22Rv1 (cell line): ENCODE measurements at regions not wholly inside any gene's neighbourhood (a gene's known extent, or its start where the extent isn't known, plus 50 kb on each side); places are given as distances from the start of the nearest gene placed in this dataset.

Experiments used
- ZFX ChIP-seq: fragments of 450-650 bp; IDR thresholded peaks from 2 replicates; pipeline ENCODE4 v1.6.1; 2017; ENCODE audit warnings: antibody characterized with exemption, borderline replicate concordance
- TF ChIP-seq, protein P1 (sequence below): fragments of 450-650 bp; IDR thresholded peaks from 2 replicates; pipeline ENCODE4 v1.5.1; 2017; ENCODE audit warnings: mild to moderate bottlenecking

- TF ChIP-seq, protein P1, sequence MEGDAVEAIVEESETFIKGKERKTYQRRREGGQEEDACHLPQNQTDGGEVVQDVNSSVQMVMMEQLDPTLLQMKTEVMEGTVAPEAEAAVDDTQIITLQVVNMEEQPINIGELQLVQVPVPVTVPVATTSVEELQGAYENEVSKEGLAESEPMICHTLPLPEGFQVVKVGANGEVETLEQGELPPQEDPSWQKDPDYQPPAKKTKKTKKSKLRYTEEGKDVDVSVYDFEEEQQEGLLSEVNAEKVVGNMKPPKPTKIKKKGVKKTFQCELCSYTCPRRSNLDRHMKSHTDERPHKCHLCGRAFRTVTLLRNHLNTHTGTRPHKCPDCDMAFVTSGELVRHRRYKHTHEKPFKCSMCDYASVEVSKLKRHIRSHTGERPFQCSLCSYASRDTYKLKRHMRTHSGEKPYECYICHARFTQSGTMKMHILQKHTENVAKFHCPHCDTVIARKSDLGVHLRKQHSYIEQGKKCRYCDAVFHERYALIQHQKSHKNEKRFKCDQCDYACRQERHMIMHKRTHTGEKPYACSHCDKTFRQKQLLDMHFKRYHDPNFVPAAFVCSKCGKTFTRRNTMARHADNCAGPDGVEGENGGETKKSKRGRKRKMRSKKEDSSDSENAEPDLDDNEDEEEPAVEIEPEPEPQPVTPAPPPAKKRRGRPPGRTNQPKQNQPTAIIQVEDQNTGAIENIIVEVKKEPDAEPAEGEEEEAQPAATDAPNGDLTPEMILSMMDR, result no peak
- no peak for TF ChIP-seq ZFX
Observed at GRCh38 chr16:64580558-64580957, 541.3 kb downstream of the CDH11 start.
